Stromal cell of bone marrow (primary cell): ENCODE measurements at regions not wholly inside any gene's neighbourhood (a gene's known extent, or its start where the extent isn't known, plus 50 kb on each side); places are given as distances from the start of the nearest gene placed in this dataset.

Experiments
- DNase-seq: peaks from one replicate; pipeline ENCODE4 v3.0.0-alpha.2; 2012; ENCODE audit warnings: low read depth

GRCh38 chr18:55047546-55047945 is 88.3 kb upstream of the CCDC68 start:
- no peak for DNase-seq

- DNase-seq = no peak
Measured at GRCh38 chr18:55041366-55041765, 82.1 kb upstream of the CCDC68 start.

GRCh38 chr18:55038162-55038561 is 78.9 kb upstream of the CCDC68 start:
- DNase-seq = peak; percentile 25

GRCh38 chr18:55034742-55035141 is 75.5 kb upstream of the CCDC68 start:
- DNase-seq = no peak

DNA sequence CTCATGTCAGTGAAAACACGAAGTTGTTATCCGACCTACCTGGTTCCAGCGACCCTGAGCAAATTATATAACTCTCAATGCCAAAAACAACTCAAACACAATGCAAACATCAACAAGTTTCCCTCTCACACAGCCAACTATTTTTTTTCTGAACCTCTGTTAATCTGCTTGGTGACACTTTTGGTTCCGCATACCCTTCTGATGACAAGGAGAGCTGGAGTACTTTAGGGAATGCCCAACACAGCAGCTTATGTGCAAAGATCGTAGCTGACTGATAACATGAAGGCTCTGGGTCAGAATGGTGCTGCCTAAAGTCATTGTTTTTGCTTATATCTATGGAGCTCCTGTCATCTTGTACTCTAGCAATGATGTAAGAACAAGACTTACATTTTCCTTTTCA is 72.7 kb upstream of the CCDC68 start:
- no peak for DNase-seq

DNA sequence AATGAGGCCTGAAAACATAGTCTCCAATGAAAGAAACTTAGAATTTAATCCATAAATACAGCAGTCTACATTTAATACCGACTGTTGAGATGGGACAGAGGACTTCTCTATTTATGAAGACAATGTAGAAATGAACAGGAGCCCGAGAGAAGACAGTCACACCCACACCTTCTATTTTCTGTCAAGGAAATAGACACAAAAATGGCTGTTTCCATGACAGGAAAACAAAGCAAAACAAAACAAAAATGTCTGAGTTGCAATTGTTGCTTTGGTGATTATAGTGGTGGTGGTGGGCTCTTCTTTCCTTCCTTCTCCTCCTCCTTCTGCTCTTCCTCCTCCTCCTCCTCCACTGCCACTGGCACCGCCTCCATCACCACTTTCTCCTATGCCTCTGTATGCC is 72.3 kb upstream of the CCDC68 start:
- no peak for DNase-seq

- DNase-seq = no peak
Measured at GRCh38 chr18:55031164-55031563, 71.9 kb upstream of the CCDC68 start.

GRCh38 chr18:55024564-55024963 is 65.3 kb upstream of the CCDC68 start:
- DNase-seq = no peak

DNA sequence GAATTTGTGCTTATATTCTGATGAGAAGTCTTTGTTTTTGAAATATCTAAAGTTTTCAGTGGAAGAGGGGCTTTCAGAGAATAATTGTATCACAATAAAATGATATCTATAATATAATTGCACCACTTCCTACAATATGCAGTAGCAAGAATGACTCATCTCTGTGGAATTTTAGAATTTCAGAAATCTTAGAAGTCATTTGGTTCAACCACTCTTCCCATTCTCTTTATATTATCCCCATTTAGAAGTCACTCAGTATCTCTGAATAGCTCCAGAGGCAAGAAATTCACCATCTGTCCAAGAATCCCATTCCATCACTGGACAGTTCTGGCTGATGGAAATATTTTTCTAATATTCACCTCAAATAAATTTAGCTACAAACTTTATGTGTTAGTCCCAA is 59.3 kb upstream of the CCDC68 start:
- DNase-seq = peak; percentile 16

DNA sequence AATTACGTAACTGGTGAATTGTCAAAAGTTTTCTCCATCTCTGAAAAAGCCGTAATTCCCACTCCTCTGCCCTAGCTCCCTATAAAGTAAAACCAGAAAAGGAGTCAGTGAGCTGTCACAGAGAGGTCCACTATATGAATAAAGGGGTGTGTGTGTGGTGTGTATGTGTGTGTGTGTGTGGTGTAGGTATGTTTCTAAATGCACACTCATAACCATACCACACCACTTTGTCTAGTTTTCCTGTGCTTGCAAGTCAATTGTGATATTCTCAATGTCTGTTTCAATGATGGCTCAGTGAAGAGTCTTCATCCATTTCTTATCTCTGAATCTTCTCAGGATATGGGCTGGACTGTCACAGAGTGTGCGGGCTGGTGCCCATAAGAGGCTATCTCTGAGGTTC is 54.8 kb upstream of the CCDC68 start:
- no peak for DNase-seq

DNA sequence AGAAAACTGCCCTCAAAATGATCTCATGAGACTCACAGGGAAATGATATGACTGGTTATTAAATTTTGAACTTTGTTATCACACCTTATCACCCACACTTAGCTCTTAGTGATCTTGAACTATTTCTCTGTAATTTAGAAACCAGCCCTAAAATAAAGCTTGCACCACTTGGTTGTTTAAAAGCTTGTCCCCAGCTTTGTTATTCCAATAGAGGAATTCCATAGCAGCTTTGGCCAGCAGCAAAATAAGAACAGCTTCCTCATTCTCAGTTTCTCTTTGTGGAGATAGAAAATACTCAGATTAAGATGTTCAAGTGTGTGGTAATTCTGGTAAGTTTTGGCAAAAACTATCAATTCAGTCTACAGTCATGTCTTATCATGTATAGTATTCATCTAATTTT is 54.4 kb upstream of the CCDC68 start:
- DNase-seq = no peak

DNA sequence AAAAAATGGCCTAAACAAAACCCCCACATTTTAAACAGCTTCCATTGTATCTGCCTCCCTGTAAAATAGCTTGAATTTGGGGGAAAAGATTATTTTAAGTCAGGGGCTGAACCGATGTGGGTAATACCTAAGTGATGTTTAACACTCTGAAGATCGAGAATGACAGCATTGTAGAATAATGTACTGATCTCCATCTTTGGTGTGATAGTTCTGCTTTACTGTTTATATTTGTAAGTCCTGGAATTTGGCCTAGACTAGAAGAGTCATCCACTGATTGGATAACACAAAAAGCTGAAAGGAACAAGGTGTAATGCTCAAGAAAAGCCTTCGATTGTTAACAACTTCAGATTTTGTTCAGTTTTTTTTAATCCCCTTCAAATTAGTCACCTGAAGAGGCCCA is 53.8 kb upstream of the CCDC68 start:
- no peak for DNase-seq

DNA sequence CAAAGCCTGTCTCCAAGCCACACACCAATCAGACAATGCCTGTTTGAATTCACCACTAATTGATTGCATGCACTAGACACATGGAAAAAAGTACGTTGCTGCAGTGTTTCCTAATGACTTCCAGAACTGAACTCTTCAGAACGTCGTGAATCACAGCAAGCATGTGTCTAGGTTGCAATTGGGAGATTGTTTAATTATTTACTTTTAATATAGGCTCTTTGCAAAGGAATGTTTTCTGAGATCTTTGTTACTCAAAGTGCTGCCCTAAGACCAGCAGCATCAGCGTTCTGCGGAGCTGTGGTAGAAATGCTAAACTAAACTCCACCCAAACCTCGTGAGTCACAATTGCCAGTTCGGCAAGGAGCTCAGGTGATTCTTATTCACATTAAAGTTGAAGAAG is 52.7 kb upstream of the CCDC68 start:
- no peak for DNase-seq
